ENCODE measurements at regions not wholly inside any gene's neighbourhood (a gene's known extent, or its start where the extent isn't known, plus 50 kb on each side); places are given as distances from the start of the nearest gene placed in this dataset.

DNA sequence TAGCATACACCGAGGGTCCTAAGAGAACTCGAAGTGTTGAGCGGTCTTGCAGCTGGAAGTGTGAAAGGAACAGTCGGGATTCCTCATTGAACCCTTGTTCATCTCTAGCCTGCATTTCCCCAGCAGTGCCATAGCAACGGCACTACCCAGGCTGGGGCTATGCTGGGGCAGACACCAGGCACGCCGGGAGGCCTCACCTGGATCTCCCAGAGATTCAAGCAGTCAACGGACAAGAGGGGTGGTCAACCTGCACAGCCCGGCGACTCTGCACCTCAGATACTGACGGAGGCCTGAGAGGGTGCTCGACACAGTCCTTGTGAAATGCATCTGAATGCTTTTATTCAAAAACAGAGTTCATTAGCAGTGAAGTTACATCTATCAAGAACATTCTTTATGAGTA lies 604.2 kb downstream of the GALR1 start:
- TF ChIP-seq, protein P1, sequence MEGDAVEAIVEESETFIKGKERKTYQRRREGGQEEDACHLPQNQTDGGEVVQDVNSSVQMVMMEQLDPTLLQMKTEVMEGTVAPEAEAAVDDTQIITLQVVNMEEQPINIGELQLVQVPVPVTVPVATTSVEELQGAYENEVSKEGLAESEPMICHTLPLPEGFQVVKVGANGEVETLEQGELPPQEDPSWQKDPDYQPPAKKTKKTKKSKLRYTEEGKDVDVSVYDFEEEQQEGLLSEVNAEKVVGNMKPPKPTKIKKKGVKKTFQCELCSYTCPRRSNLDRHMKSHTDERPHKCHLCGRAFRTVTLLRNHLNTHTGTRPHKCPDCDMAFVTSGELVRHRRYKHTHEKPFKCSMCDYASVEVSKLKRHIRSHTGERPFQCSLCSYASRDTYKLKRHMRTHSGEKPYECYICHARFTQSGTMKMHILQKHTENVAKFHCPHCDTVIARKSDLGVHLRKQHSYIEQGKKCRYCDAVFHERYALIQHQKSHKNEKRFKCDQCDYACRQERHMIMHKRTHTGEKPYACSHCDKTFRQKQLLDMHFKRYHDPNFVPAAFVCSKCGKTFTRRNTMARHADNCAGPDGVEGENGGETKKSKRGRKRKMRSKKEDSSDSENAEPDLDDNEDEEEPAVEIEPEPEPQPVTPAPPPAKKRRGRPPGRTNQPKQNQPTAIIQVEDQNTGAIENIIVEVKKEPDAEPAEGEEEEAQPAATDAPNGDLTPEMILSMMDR (IDR thresholded peaks at IDR 0.05; ENCODE audit: low read depth, low read length) = no peak
- no peak for TF ChIP-seq EZH2phosphoT487 (IDR thresholded peaks at IDR 0.05; ENCODE audit: low read depth)
